ENCODE measurements at regions not wholly inside any gene's neighbourhood (a gene's known extent, or its start where the extent isn't known, plus 50 kb on each side); places are given as distances from the start of the nearest gene placed in this dataset.

DNA sequence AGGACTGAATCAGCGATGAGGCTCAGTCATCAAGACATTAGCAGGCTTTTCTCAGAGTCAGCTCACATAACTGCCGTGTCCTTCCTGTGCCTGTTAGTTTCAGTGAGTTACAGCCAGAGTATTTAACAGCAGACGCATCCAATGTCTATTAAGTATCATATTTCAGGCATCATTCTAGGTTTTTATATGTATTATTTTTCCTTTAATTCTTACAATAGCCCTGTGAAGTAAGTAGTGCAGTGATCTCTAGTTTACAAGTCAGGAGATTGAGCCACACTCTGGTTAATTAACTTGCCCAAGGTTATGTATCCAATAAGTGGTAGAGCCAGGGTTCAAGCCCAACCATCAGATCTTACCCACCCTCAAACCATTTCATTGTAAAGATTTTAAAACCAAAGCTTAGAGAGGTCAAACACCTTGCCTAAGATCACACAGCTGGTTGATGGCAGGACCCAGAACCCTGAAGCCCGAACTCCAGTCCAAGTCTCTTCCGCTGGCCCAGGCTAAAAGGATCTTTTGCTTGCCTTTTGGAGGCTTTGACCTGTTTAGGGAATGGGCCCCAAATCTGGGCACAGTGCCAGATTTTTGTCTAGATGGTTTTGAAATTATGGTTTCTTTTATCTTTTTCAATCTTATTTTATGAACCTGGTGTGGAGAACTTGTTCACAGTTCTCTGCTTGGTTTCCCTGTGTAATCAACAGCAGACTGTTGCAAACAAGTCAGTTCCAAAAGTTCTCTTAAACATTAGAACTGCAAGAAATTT is 261.2 kb upstream of the CLINT1 start:
- no peaks in the 10 kb centered on the region for H3K79me2 ChIP-seq (ENCODE audit: low read length)
- peak overlapping the region; percentile 45 for H3K4me2 ChIP-seq (ENCODE audit: low read length)
- ATAC-seq (peak; percentile 99), DNase-seq (peak; percentile 91)
- POLR2A ChIA-PET (ENCODE audit: unreplicated experiment): no interaction called here
- H3K4me1 ChIP-seq (ENCODE audit: insufficient read depth, low read length): peaks cover 12% of the 10 kb centered on the region
- H3F3A ChIP-seq (ENCODE audit: low read length, unreplicated experiment): no peaks in the 10 kb centered on the region
- H3K27ac ChIP-seq (ENCODE audit: low read length): peak overlapping the region; percentile 44
- no TSS peak for BruUV-seq (replicated peaks)
- intact Hi-C loops (cut with micrococcal nuclease): no loop called here
- no peaks in the 10 kb centered on the region for H3K9me3 ChIP-seq (ENCODE audit: low read length)
- peak overlapping the region; percentile 38; the same call in 1 of the 2 replicates for H2AFZ ChIP-seq (ENCODE audit: low read length)
- CTCF ChIA-PET: interaction anchor here (1.7 kb wide), 1 partner anchor 45 kb away, joined by 8 read pairs; no protein-coding TSS in a partner anchor
- TF ChIP-seq EZH2 (IDR thresholded peaks at IDR 0.05; ENCODE audit: low read length, unreplicated experiment): no peak
- TF ChIP-seq, protein P1, sequence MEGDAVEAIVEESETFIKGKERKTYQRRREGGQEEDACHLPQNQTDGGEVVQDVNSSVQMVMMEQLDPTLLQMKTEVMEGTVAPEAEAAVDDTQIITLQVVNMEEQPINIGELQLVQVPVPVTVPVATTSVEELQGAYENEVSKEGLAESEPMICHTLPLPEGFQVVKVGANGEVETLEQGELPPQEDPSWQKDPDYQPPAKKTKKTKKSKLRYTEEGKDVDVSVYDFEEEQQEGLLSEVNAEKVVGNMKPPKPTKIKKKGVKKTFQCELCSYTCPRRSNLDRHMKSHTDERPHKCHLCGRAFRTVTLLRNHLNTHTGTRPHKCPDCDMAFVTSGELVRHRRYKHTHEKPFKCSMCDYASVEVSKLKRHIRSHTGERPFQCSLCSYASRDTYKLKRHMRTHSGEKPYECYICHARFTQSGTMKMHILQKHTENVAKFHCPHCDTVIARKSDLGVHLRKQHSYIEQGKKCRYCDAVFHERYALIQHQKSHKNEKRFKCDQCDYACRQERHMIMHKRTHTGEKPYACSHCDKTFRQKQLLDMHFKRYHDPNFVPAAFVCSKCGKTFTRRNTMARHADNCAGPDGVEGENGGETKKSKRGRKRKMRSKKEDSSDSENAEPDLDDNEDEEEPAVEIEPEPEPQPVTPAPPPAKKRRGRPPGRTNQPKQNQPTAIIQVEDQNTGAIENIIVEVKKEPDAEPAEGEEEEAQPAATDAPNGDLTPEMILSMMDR (conservative IDR thresholded peaks at IDR 0.05; ENCODE audit: low read depth, low read length): no peak
- TF ChIP-seq EZH2phosphoT487 (IDR thresholded peaks at IDR 0.05; ENCODE audit: borderline replicate concordance, low read length): no peak
- H3K36me3 ChIP-seq (ENCODE audit: low read depth, low read length): no peaks in the 10 kb centered on the region
- H3K9me2 ChIP-seq (replicated peaks; ENCODE audit: low read length): no peaks in the 10 kb centered on the region
- no peak overlapping the region for H3K9ac ChIP-seq (ENCODE audit: low read length)
- H4K20me1 ChIP-seq (ENCODE audit: low read length): no peaks in the 10 kb centered on the region
- peaks cover 37% of the 10 kb centered on the region for H3K27me3 ChIP-seq (ENCODE audit: low read length)
- no peak overlapping the region for H3K4me3 ChIP-seq (ENCODE audit: low read length)

DNA sequence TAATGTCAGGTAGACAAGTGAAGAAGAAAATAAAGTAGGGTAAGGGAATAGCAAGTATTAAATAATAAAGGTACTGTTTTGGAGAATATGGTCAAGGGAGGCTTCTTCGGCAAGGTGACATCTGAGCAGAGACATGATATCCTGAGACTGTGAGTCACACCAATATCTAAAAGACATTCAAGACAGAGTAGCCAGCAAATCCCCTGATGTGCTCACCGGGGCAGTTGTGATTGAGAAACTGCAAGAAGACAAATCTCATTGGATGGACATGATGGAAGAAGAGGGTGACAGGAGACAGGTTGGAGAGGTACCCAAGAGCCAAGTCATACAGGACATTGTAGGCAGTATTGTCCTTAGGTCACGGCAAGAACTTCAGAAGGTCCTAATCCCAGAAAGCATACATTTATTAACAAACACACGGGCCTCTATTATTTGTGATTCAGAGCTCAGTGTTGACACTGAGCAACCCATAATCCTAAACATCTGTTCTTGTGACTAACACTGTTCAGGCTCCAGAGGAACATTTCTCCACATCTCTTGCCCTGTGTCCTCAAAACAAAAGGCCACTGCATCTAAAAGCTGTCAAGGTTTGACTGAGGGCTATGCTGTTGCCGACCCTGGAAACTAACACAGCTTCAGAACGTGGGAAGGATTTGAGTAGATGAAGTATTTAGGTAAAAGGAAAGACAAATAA is 258.7 kb upstream of the CLINT1 start:
- TF ChIP-seq EZH2 (IDR thresholded peaks at IDR 0.05; ENCODE audit: low read length, unreplicated experiment) (no peak), EZH2phosphoT487 (IDR thresholded peaks at IDR 0.05; ENCODE audit: borderline replicate concordance, low read length) (no peak)
- Histone ChIP-seq H4K20me1 (ENCODE audit: low read length) (no peaks in the 10 kb centered on the region), H3K4me3 (ENCODE audit: low read length) (no peak overlapping the region), H3K36me3 (ENCODE audit: low read depth, low read length) (no peaks in the 10 kb centered on the region), H3K27me3 (ENCODE audit: low read length) (peaks cover 27% of the 10 kb centered on the region; the same call in 1 of the 2 replicates), H3K79me2 (ENCODE audit: low read length) (no peaks in the 10 kb centered on the region), H3F3A (ENCODE audit: low read length, unreplicated experiment) (no peaks in the 10 kb centered on the region), H3K27ac (ENCODE audit: low read length) (no peak overlapping the region), H3K4me2 (ENCODE audit: low read length) (no peak overlapping the region), H3K9ac (ENCODE audit: low read length) (no peak overlapping the region), H3K9me2 (replicated peaks; ENCODE audit: low read length) (no peaks in the 10 kb centered on the region), H2AFZ (ENCODE audit: low read length) (no peak overlapping the region), H3K4me1 (ENCODE audit: insufficient read depth, low read length) (peaks cover 12% of the 10 kb centered on the region), H3K9me3 (ENCODE audit: low read length) (no peaks in the 10 kb centered on the region)
- DNase-seq: no peak
- CTCF ChIA-PET: no interaction called here
- POLR2A ChIA-PET (ENCODE audit: unreplicated experiment): no interaction called here
- intact Hi-C loops (cut with micrococcal nuclease): no loop called here
- no TSS peak for BruUV-seq (replicated peaks)
- no peak for ATAC-seq

DNA sequence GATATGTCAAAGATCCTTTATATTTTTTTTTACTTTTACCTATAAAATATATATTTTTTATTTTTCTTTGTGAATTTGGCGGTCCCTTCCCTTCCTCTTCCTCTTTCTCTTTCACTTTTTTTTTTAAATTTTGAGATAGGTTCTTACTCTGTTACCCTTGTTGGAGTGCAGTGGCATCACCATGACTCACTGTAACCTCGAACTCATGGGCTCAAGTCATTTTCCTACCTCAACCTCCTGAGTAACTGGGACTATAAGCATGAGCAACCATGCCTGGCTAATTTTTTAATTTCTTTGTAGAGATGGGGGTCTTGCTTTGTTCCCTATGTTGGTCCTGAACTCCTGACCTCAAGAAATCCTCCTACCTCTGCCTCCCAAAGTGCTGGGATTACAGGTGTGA is 258.0 kb upstream of the CLINT1 start:
- Histone ChIP-seq H3K79me2 (ENCODE audit: low read length) (no peaks in the 10 kb centered on the region), H3K9me3 (ENCODE audit: low read length) (no peaks in the 10 kb centered on the region), H3F3A (ENCODE audit: low read length, unreplicated experiment) (no peaks in the 10 kb centered on the region), H3K27ac (ENCODE audit: low read length) (no peak overlapping the region), H3K36me3 (ENCODE audit: low read depth, low read length) (no peaks in the 10 kb centered on the region), H3K4me2 (ENCODE audit: low read length) (no peak overlapping the region), H3K4me3 (ENCODE audit: low read length) (no peak overlapping the region), H3K27me3 (ENCODE audit: low read length) (peaks cover 29% of the 10 kb centered on the region), H3K4me1 (ENCODE audit: insufficient read depth, low read length) (peaks cover 12% of the 10 kb centered on the region), H4K20me1 (ENCODE audit: low read length) (no peaks in the 10 kb centered on the region), H2AFZ (ENCODE audit: low read length) (no peak overlapping the region), H3K9ac (ENCODE audit: low read length) (no peak overlapping the region), H3K9me2 (replicated peaks; ENCODE audit: low read length) (no peaks in the 10 kb centered on the region)
- ATAC-seq (no peak), DNase-seq (no peak)
- BruUV-seq (replicated peaks): no TSS peak
- ChIA-PET CTCF (no interaction called here), POLR2A (ENCODE audit: unreplicated experiment) (no interaction called here)
- intact Hi-C loops (cut with micrococcal nuclease): no loop called here
- TF ChIP-seq EZH2 (IDR thresholded peaks at IDR 0.05; ENCODE audit: low read length, unreplicated experiment) (no peak), EZH2phosphoT487 (IDR thresholded peaks at IDR 0.05; ENCODE audit: borderline replicate concordance, low read length) (no peak)
- TF ChIP-seq, protein P1 (conservative IDR thresholded peaks at IDR 0.05; ENCODE audit: low read depth, low read length): no peak

Data from PC-3 (cell line).